GM12865 (cell line): ENCODE measurements at regions not wholly inside any gene's neighbourhood (a gene's known extent, or its start where the extent isn't known, plus 50 kb on each side); places are given as distances from the start of the nearest gene placed in this dataset.
A peak's percentile ranks its signal among the peaks of the same experiment; 100 is the strongest.

Experiments
- DNase-seq: peaks from one replicate; pipeline ENCODE4 v3.0.0; 2010; ENCODE audit warnings: low read depth
- H3K4me3 ChIP-seq: 2 replicates; pipeline ENCODE4 v1.5.1; 2011; ENCODE audit warnings: mild to moderate bottlenecking, low read depth, low read length, control low read depth
- CTCF ChIP-seq: IDR thresholded peaks from 2 replicates; pipeline ENCODE4 v1.5.1; 2011; ENCODE audit warnings: low read length, control low read depth, low read depth, inconsistent platforms; ENCODE audit not compliant: insufficient read depth; ENCODE audit errors: missing control alignments

GRCh38 chr5:138653502-138653901 is 78.3 kb upstream of the HSPA9 start:
- DNase-seq = peak; percentile 31
- TF ChIP-seq CTCF = no peak
- no peak overlapping the region for H3K4me3 ChIP-seq

- no peak for DNase-seq
- no peak for TF ChIP-seq CTCF
- H3K4me3 ChIP-seq = no peak overlapping the region
Observed at GRCh38 chr5:138651767-138652117, 76.5 kb upstream of the HSPA9 start.

GRCh38 chr5:138651058-138651766 is 76.0 kb upstream of the HSPA9 start:
- TF ChIP-seq CTCF = no peak
- H3K4me3 ChIP-seq = no peak overlapping the region
- DNase-seq = no peak

GRCh38 chr5:138650196-138650595 is 75.0 kb upstream of the HSPA9 start:
- TF ChIP-seq CTCF = no peak
- no peak overlapping the region for H3K4me3 ChIP-seq
- DNase-seq = peak; percentile 35

GRCh38 chr5:138649775-138650174 is 74.6 kb upstream of the HSPA9 start:
- no peak overlapping the region for H3K4me3 ChIP-seq
- no peak for TF ChIP-seq CTCF
- DNase-seq = peak; percentile 22

- peak; percentile 48 for DNase-seq
- no peak for TF ChIP-seq CTCF
- H3K4me3 ChIP-seq = no peak overlapping the region
Observed at GRCh38 chr5:138649316-138649720, 74.1 kb upstream of the HSPA9 start.

- DNase-seq = no peak
- no peak overlapping the region for H3K4me3 ChIP-seq
- TF ChIP-seq CTCF = no peak
Observed at GRCh38 chr5:138648841-138649240, 73.6 kb upstream of the HSPA9 start.
